Endothelial cell of umbilical vein (primary cell): ENCODE measurements at regions not wholly inside any gene's neighbourhood (a gene's known extent, or its start where the extent isn't known, plus 50 kb on each side); places are given as distances from the start of the nearest gene placed in this dataset.

Experiments used
- BruUV-seq: library from RNA; stranded (reverse); fragments of 400-500 nt; replicated peaks from 2 replicates; lab custom pipeline; 2021; lab: Mats Ljungman, UMichigan
- CTCF ChIA-PET: fragments of 300-600, 350-600 bp; sonication (Branson Sonifier 250); formaldehyde crosslinking; loops from one replicate; lab custom pipeline; 2021; ENCODE audit warnings: antibody characterized with exemption, inconsistent platforms; lab: Charles Lee
- POLR2A ChIA-PET: fragments of 300-600, 350-600 bp; sonication (Branson Sonifier 250); formaldehyde crosslinking; loops from one replicate; lab custom pipeline; 2021; ENCODE audit warnings: antibody characterized with exemption, inconsistent platforms; lab: Charles Lee
- DNase-seq: peaks from one replicate; pipeline ENCODE4 v3.0.0-alpha.2; 2011; ENCODE audit warnings: low read depth, low spot score
- FAIRE-seq: peaks from 2 replicates; lab custom pipeline; 2011; peaks lifted over from hg19 to GRCh38; lab: Jason Lieb, UNC
- H2AFZ ChIP-seq: 2 replicates; pipeline ENCODE4 v1.6.0; 2012; ENCODE audit warnings: low read depth, low read length, control low read depth, inconsistent platforms
- H3K27ac ChIP-seq: 2 replicates; pipeline ENCODE4 v1.5.1; 2011; ENCODE audit warnings: low read depth, mild to moderate bottlenecking, control low read depth, low read length, moderate library complexity; ENCODE audit not compliant: insufficient read depth
- H3K27me3 ChIP-seq, 2 experiments: 2 replicates each; pipeline versions ENCODE4 v1.6.0 to v1.6.1; 2011; ENCODE audit warnings: low read length in 2 of 2, mixed read lengths in 1 of 2; ENCODE audit not compliant: control insufficient read depth in 2 of 2, insufficient read depth in 2 of 2
- H3K36me3 ChIP-seq, 2 experiments: 2 replicates in 1 of 2; 3 replicates in 1 of 2; pipeline ENCODE4 v1.5.1; 2011; ENCODE audit warnings: low read length in 2 of 2, mild to moderate bottlenecking in 1 of 2, moderate library complexity in 1 of 2; ENCODE audit not compliant: control insufficient read depth in 2 of 2, insufficient read depth in 2 of 2; ENCODE audit errors: extremely low read depth in 1 of 2
- H3K4me1 ChIP-seq: 3 replicates; pipeline ENCODE4 v1.5.1; 2011; ENCODE audit warnings: mild to moderate bottlenecking, low read length; ENCODE audit not compliant: control insufficient read depth, insufficient read depth; ENCODE audit errors: extremely low read depth
- H3K4me2 ChIP-seq: 2 replicates; pipeline ENCODE4 v1.6.1; 2011; ENCODE audit warnings: low read length, control low read depth, mixed read lengths; ENCODE audit not compliant: insufficient read depth
- H3K4me3 ChIP-seq, 3 experiments: fragments of 200-600 bp in 1 of 3; sonication (generic), shearing (Covaris generic) in 1 of 3; replicated peaks in 1 of 3; 2 replicates each; pipeline ENCODE4 v1.5.1; 2011 to 2016; ENCODE audit warnings: control low read depth in 3 of 3, low read length in 3 of 3, mild to moderate bottlenecking in 2 of 3, inconsistent platforms in 1 of 3, low read depth in 1 of 3, moderate library complexity in 1 of 3; ENCODE audit not compliant: insufficient read depth in 1 of 3
- H3K79me2 ChIP-seq: 2 replicates; pipeline ENCODE4 v1.6.0; 2012; ENCODE audit warnings: low read length, inconsistent platforms; ENCODE audit not compliant: control insufficient read depth, insufficient read depth
- H3K9ac ChIP-seq: replicated peaks from 2 replicates; pipeline ENCODE3; 2011; ENCODE audit warnings: low read length, control low read depth; ENCODE audit not compliant: insufficient read depth; ENCODE audit errors: extremely low read depth
- H3K9me1 ChIP-seq: replicated peaks from 3 replicates; pipeline ENCODE4 v1.6.0; 2011; ENCODE audit warnings: mild to moderate bottlenecking, low read length; ENCODE audit not compliant: control insufficient read depth, insufficient read depth; ENCODE audit errors: extremely low read depth
- H3K9me3 ChIP-seq: replicated peaks from 2 replicates; pipeline ENCODE4 v1.5.1; 2012; ENCODE audit warnings: low read length, inconsistent platforms; ENCODE audit not compliant: control insufficient read depth, insufficient read depth
- H4K20me1 ChIP-seq: replicated peaks from 2 replicates; pipeline ENCODE3; 2011; ENCODE audit warnings: mild to moderate bottlenecking, low read length; ENCODE audit not compliant: control insufficient read depth, insufficient read depth; ENCODE audit errors: extremely low read depth
- CTCF ChIP-seq, 2 donors: IDR thresholded peaks; 1 replicate in 1 of 2; 2 replicates in 1 of 2; pipeline ENCODE4 v1.5.1; 2011; ENCODE audit warnings: low read length in 2 of 2, mild to moderate bottlenecking in 2 of 2, moderate library complexity in 2 of 2, control low read depth in 1 of 2, inconsistent platforms in 1 of 2, low read depth in 1 of 2; ENCODE audit not compliant: insufficient read depth in 1 of 2; ENCODE audit errors: extremely low read depth in 1 of 2
- EZH2 ChIP-seq: IDR thresholded peaks from 2 replicates; pipeline ENCODE4 v1.6.1; 2012; ENCODE audit warnings: borderline replicate concordance, low read depth, mild to moderate bottlenecking, moderate library complexity, low read length, inconsistent platforms; ENCODE audit not compliant: severe bottlenecking
- FOS ChIP-seq: IDR thresholded peaks from 2 replicates; pipeline ENCODE4 v1.6.1; 2011; ENCODE audit warnings: mild to moderate bottlenecking, low read length, moderate library complexity, borderline replicate concordance; ENCODE audit not compliant: insufficient read depth
- GATA2 ChIP-seq: IDR thresholded peaks from 2 replicates; pipeline ENCODE4 v1.7.0; 2011; ENCODE audit warnings: low read depth, mild to moderate bottlenecking, moderate library complexity, mixed read lengths, low read length; ENCODE audit not compliant: insufficient read length, insufficient read depth
- JUN ChIP-seq: IDR thresholded peaks from 2 replicates; pipeline ENCODE4 v1.6.1; 2011; ENCODE audit warnings: borderline replicate concordance, low read depth; ENCODE audit not compliant: insufficient read length, insufficient read depth
- MAX ChIP-seq: IDR thresholded peaks from 2 replicates; pipeline ENCODE4 v1.6.1; 2011; ENCODE audit not compliant: insufficient read depth, insufficient read length
- MYC ChIP-seq: IDR thresholded peaks from one replicate; pipeline ENCODE4 v1.6.1; 2011; ENCODE audit warnings: mild to moderate bottlenecking, low read depth, low read length
- POLR2A ChIP-seq: IDR thresholded peaks from 2 replicates; pipeline ENCODE4 v1.6.1; 2012; ENCODE audit warnings: low read depth, mild to moderate bottlenecking, control low read depth, low read length
- POLR2AphosphoS5 ChIP-seq: IDR thresholded peaks from 2 replicates; pipeline ENCODE4 v1.6.1; 2012; ENCODE audit warnings: low read depth, mild to moderate bottlenecking, control low read depth, low read length, moderate library complexity; ENCODE audit not compliant: insufficient read depth
- dilution Hi-C: fragments of 300-500 bp; cut with MboI; formaldehyde crosslinking; loops from one replicate; pipeline ENCODE4 v1.15.0; 2019; ENCODE audit warnings: low sequenced_read_pairs; ENCODE audit not compliant: extremely low pct_ligation_motif_present
- intact Hi-C: fragments of 100-400 bp; cut with micrococcal nuclease; formaldehyde crosslinking; loops from one replicate; pipeline ENCODE4 v1.10.0; 2022

- ChIA-PET POLR2A (no interaction called here), CTCF (no interaction called here)
- FAIRE-seq, result no peak
- Histone ChIP-seq H3K79me2 (no peaks in the 10 kb centered on the region), H2AFZ (no peak overlapping the region), H3K4me2 (no peak overlapping the region), H3K9ac (no peak overlapping the region), H3K36me3 (no peaks in the 10 kb centered on the region), H3K9me3 (no peaks in the 10 kb centered on the region), H4K20me1 (no peaks in the 10 kb centered on the region), H3K27me3 (no peaks in the 10 kb centered on the region), H3K4me1 (no peaks in the 10 kb centered on the region), H3K4me3 (no peak overlapping the region), H3K9me1 (no peaks in the 10 kb centered on the region), H3K27ac (no peak overlapping the region)
- no TSS peak for BruUV-seq
- DNase-seq, result no peak
- TF ChIP-seq EZH2 (no peak), CTCF (IDR thresholded peaks at IDR 0.05; ENCODE audit: extremely low read depth in 1 of 2, insufficient read depth in 1 of 2, low read depth in 1 of 2, low read length in 2 of 2) (no peak), GATA2 (no peak), JUN (no peak), MAX (no peak), POLR2A (no peak), FOS (no peak), MYC (no peak), POLR2AphosphoS5 (no peak)
- intact Hi-C loops (no loop called here), dilution Hi-C loops (no loop called here)
Observed at GRCh38 chr5:13317654-13318053, 626.8 kb downstream of the DNAH5 start.
